HG03025 (cell line): ENCODE measurements at regions not wholly inside any gene's neighbourhood (a gene's known extent, or its start where the extent isn't known, plus 50 kb on each side); places are given as distances from the start of the nearest gene placed in this dataset.
"Not testable (repeated sequence)": the region's sequence is repeated elsewhere in the genome, so short reads cannot be mapped to it uniquely, and the experiment has no call there.

Experiments
- ATAC-seq: cut with Tn5 transposase; IDR thresholded peaks from one replicate; pipeline ENCODE4 v1.9.1; 2021; ENCODE audit warnings: mild to moderate bottlenecking, moderate library complexity; ENCODE audit not compliant: unreplicated experiment, low FRiP score

GRCh38 chr5:101284736-101285375, 381.8 kb upstream of the ST8SIA4 start:
- no peak for ATAC-seq

GRCh38 chr5:101283938-101284337, 380.9 kb upstream of the ST8SIA4 start:
- ATAC-seq = not testable (repeated sequence)

- ATAC-seq = no peak
Measured at GRCh38 chr5:101278917-101279316, 375.8 kb upstream of the ST8SIA4 start.

GRCh38 chr5:101278011-101278687, 375.1 kb upstream of the ST8SIA4 start:
- no peak for ATAC-seq

GRCh38 chr5:101271945-101272344, 368.9 kb upstream of the ST8SIA4 start:
- no peak for ATAC-seq

GRCh38 chr5:101271416-101271815, 368.3 kb upstream of the ST8SIA4 start:
- no peak for ATAC-seq

GRCh38 chr5:101260857-101261256, 357.8 kb upstream of the ST8SIA4 start:
- no peak for ATAC-seq

GRCh38 chr5:101253096-101253495, 350.0 kb upstream of the ST8SIA4 start:
- ATAC-seq = no peak

GRCh38 chr5:101244621-101245020, 341.5 kb upstream of the ST8SIA4 start:
- ATAC-seq = no peak

- no peak for ATAC-seq
Measured at GRCh38 chr5:101212942-101213514, 309.9 kb upstream of the ST8SIA4 start.

GRCh38 chr5:101206534-101206933, 303.5 kb upstream of the ST8SIA4 start:
- no peak for ATAC-seq

- not testable (repeated sequence) for ATAC-seq
Measured at GRCh38 chr5:101205065-101205464, 302.0 kb upstream of the ST8SIA4 start.

- ATAC-seq = not testable (repeated sequence)
Measured at GRCh38 chr5:101180365-101180764, 277.3 kb upstream of the ST8SIA4 start.

- ATAC-seq = no peak
Measured at GRCh38 chr5:101176605-101177004, 273.5 kb upstream of the ST8SIA4 start.

- no peak for ATAC-seq
Measured at GRCh38 chr5:101174981-101175380, 271.9 kb upstream of the ST8SIA4 start.

GRCh38 chr5:101163088-101163487, 260.0 kb upstream of the ST8SIA4 start:
- no peak for ATAC-seq

- ATAC-seq = no peak
Measured at GRCh38 chr5:101160002-101160401, 256.9 kb upstream of the ST8SIA4 start.

- no peak for ATAC-seq
Measured at GRCh38 chr5:101159006-101159405, 255.9 kb upstream of the ST8SIA4 start.

- no peak for ATAC-seq
Measured at GRCh38 chr5:101153526-101153925, 250.4 kb upstream of the ST8SIA4 start.

GRCh38 chr5:101143526-101143925, 240.4 kb upstream of the ST8SIA4 start:
- no peak for ATAC-seq

- ATAC-seq = no peak
Measured at GRCh38 chr5:101142102-101142501, 239.0 kb upstream of the ST8SIA4 start.

- no peak for ATAC-seq
Measured at GRCh38 chr5:101136454-101136853, 233.4 kb upstream of the ST8SIA4 start.
